A673 (cell line): ENCODE measurements at regions not wholly inside any gene's neighbourhood (a gene's known extent, or its start where the extent isn't known, plus 50 kb on each side); places are given as distances from the start of the nearest gene placed in this dataset.

Experiments
- CTCF ChIP-seq: fragments of 300-800, 200-600 bp; sonication (generic); conservative IDR thresholded peaks from 2 replicates; pipeline ENCODE4 v1.5.1; 2017; ENCODE audit warnings: low read depth, mild to moderate bottlenecking, antibody characterized with exemption, low read length, moderate library complexity, mixed read lengths
- EZH2 ChIP-seq: fragments of 200-600 bp; sonication (generic); IDR thresholded peaks from 2 replicates; pipeline ENCODE4 v1.6.1; 2017; ENCODE audit warnings: borderline replicate concordance, low read depth, mild to moderate bottlenecking, mixed read lengths, antibody characterized with exemption, low read length; ENCODE audit not compliant: poor library complexity, severe bottlenecking

DNA sequence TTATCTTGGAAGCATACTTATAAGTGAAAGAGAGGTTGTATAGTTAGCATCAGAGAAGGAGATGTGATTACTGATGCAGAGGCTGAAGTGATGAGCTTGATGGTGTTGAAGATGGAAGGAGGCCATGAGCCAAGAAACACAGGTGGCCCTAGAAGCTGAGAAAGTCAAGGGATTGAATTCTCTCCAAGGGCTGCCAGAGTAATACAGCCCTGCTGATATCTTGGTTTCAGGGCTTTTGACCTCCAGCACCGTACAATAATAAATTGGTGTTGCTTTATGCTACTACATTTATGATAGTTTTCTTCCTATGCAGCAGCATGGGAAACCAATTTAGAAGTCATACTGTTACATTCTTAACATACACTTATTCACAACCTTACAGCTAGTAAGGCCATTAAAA is 1133.3 kb downstream of the AACS start:
- TF ChIP-seq CTCF = no peak
- no peak for TF ChIP-seq EZH2
